SH-SY5Y (cell line): ENCODE measurements at regions not wholly inside any gene's neighbourhood (a gene's known extent, or its start where the extent isn't known, plus 50 kb on each side); places are given as distances from the start of the nearest gene placed in this dataset.

Source experiments
- GATA2 ChIP-seq: IDR thresholded peaks from 2 replicates; pipeline ENCODE4 v1.6.1; 2011; ENCODE audit warnings: mild to moderate bottlenecking, low read depth, low read length
- GATA3 ChIP-seq: IDR thresholded peaks from 2 replicates; pipeline ENCODE4 v1.6.1; 2011; ENCODE audit warnings: low read depth, mild to moderate bottlenecking, low read length, moderate library complexity

- TF ChIP-seq GATA3, result no peak
- TF ChIP-seq GATA2, result no peak
Observed at GRCh38 chrX:3940000-3940610, 226.7 kb upstream of the PRKX start.

- TF ChIP-seq GATA2, result no peak
Observed at GRCh38 chrX:3938587-3938986, 225.1 kb upstream of the PRKX start.

GRCh38 chrX:3820167-3820566 lies 106.7 kb upstream of the PRKX start:
- TF ChIP-seq GATA2 (no peak), GATA3 (no peak)

- TF ChIP-seq GATA3 (no peak), GATA2 (no peak)
Observed at GRCh38 chrX:3815896-3816664, 102.6 kb upstream of the PRKX start.

- no peak for TF ChIP-seq GATA3
- no peak for TF ChIP-seq GATA2
Observed at GRCh38 chrX:3811331-3812311, 98.2 kb upstream of the PRKX start.

GRCh38 chrX:3807906-3808305 lies 94.5 kb upstream of the PRKX start:
- TF ChIP-seq GATA3, result no peak
- TF ChIP-seq GATA2, result no peak

- TF ChIP-seq GATA2, result no peak
- no peak for TF ChIP-seq GATA3
Observed at GRCh38 chrX:3806630-3807029, 93.2 kb upstream of the PRKX start.

GRCh38 chrX:3803713-3804112 lies 90.3 kb upstream of the PRKX start:
- TF ChIP-seq GATA3 (no peak), GATA2 (no peak)

- no peak for TF ChIP-seq GATA3
- no peak for TF ChIP-seq GATA2
Observed at GRCh38 chrX:3803305-3803704, 89.9 kb upstream of the PRKX start.

- TF ChIP-seq GATA2, result no peak
- no peak for TF ChIP-seq GATA3
Observed at GRCh38 chrX:3791449-3791848, 78.0 kb upstream of the PRKX start.

- TF ChIP-seq GATA3, result no peak
- no peak for TF ChIP-seq GATA2
Observed at GRCh38 chrX:3788494-3789233, 75.2 kb upstream of the PRKX start.

GRCh38 chrX:3787856-3788255 lies 74.4 kb upstream of the PRKX start:
- TF ChIP-seq GATA3 (no peak), GATA2 (no peak)

- TF ChIP-seq GATA3, result no peak
- TF ChIP-seq GATA2, result no peak
Observed at GRCh38 chrX:3780564-3780963, 67.1 kb upstream of the PRKX start.

- TF ChIP-seq GATA3 (no peak), GATA2 (no peak)
Observed at GRCh38 chrX:3779546-3779945, 66.1 kb upstream of the PRKX start.

GRCh38 chrX:3777416-3777815 lies 64.0 kb upstream of the PRKX start:
- TF ChIP-seq GATA3 (no peak), GATA2 (no peak)
